Mesodermal cell (in vitro differentiated cells): ENCODE measurements at regions not wholly inside any gene's neighbourhood (a gene's known extent, or its start where the extent isn't known, plus 50 kb on each side); places are given as distances from the start of the nearest gene placed in this dataset.

Source experiments
- H3K27ac ChIP-seq: 2 replicates; pipeline ENCODE4 v1.7.0; 2013; ENCODE audit warnings: mild to moderate bottlenecking, low read depth, low read length, moderate library complexity; ENCODE audit not compliant: severe bottlenecking
- H3K36me3 ChIP-seq: 2 replicates; pipeline ENCODE4 v1.7.1; 2013; ENCODE audit warnings: mild to moderate bottlenecking, low read length, moderate library complexity; ENCODE audit not compliant: control insufficient read depth, insufficient read depth
- H3K4me1 ChIP-seq: one replicate; pipeline ENCODE4 v1.7.1; 2013; ENCODE audit warnings: mild to moderate bottlenecking, low read length; ENCODE audit not compliant: insufficient read depth, control insufficient read depth, poor library complexity, severe bottlenecking
- H3K4me3 ChIP-seq: 2 replicates; pipeline ENCODE4 v1.7.0; 2013; ENCODE audit warnings: low read length, control low read depth, mild to moderate bottlenecking; ENCODE audit not compliant: insufficient read depth, poor library complexity, severe bottlenecking; ENCODE audit errors: extremely low read depth
- H3K9me3 ChIP-seq: 2 replicates; pipeline ENCODE4 v1.7.1; 2013; ENCODE audit warnings: mild to moderate bottlenecking, low read length, moderate library complexity; ENCODE audit not compliant: control insufficient read depth
- WGBS, 2 experiments: methylation state at CpG; one replicate each; pipeline ENCODE4 v1.1.5; 2013; ENCODE audit warnings: missing lambda C conversion rate in 2 of 2; ENCODE audit not compliant: insufficient coverage in 2 of 2; 5-methylcytosine and 5-hydroxymethylcytosine counted together

DNA sequence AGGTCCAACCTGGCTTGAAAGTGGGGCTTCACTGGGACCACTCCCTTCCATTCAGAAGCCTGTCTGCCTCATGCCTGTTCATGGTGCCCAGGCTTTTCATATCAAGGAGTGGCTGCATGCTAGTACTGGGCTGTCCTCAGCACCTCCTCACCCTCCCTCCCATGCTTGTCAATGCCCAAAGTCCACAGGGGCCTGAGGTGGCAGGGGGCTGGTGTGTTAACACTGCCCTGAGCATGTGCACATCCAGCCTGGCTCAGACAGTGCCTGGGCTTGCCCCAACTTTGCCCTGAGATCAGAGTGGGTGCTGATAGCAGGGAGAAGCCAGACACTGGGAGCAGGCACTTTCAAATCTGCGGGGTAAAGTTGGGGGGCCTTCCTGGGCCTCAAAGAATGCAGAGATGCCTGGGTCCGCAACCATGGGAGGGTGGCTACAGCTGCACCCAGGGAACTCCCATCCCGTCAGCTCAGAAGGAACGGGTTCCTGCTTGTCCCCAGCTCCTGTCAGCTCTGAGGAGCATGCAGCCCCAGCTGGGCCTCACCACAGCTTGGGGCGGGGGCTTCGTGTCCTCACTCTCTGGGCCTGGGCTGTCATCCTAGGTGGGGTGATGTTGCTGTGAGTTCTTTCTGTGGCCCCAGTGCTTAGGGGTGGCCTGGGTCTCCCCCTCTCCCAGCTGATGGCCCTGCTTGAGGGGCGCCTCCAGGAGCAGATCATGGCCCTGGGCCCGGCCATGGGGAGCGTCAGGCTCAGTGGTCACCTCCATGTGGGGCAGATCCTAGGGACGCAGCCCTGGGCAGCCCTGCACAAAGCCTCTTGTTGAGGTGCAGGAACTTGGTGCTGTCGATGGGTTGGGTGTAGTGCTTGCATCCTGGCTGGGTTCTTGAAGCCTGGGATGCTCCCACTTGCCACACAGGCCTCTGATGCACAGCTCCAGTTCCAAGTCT is 830.6 kb upstream of the SLITRK5 start:
- no peak overlapping the region for H3K4me3 ChIP-seq
- H3K36me3 ChIP-seq = no peaks in the 10 kb centered on the region
- H3K9me3 ChIP-seq = peaks cover 14% of the 10 kb centered on the region
- no peak overlapping the region for H3K27ac ChIP-seq
- 91 to 98% methylated on average over 5 to 8 of the region's 11 CpGs for WGBS, 2 experiments
- peaks cover 6% of the 10 kb centered on the region for H3K4me1 ChIP-seq

DNA sequence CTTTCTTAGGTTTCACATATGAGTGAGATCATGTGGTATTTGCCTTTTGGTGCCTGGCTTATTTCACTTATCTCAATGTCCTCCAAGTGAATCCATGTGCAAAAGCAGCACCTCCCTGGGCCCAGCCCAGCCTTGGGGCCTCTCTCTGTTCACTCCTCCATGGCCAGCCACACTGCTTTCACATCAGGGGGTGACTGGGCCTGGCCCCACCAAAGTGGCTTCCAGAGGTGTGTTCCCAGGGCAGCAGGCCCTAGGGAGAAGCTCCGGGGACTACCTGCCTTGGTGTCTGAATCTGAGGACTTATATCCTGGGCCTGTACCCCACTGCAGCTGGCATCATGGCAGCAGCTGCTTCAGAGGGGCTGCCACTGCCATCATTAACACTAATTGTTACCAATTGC is 829.9 kb upstream of the SLITRK5 start:
- no peaks in the 10 kb centered on the region for H3K36me3 ChIP-seq
- 86 to 100% methylated on average over 1 of the region's 1 CpG for WGBS, 2 experiments
- no peak overlapping the region for H3K4me3 ChIP-seq
- peaks cover 6% of the 10 kb centered on the region for H3K9me3 ChIP-seq
- H3K27ac ChIP-seq = no peak overlapping the region
- H3K4me1 ChIP-seq = peaks cover 8% of the 10 kb centered on the region

DNA sequence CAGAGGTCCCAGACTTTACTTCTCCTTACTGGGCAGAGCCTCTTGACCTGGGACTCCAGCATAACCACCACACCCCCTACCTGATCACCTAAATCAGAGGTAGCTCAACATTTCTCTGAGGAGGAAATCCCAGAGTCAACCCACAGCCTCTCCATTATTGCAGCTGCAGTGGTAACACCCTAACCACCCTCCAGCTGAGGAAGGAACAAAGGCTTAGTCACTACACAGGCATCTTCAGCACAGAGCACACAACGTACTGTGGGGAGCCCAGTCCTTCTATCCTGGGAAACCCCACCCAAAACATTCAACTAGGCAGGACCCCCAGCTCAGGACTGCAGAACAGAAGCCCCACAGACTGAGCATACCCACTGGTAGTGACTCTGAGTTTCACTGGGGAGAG is 824.7 kb upstream of the SLITRK5 start:
- H3K4me1 ChIP-seq = peaks cover 5% of the 10 kb centered on the region
- 86% methylated on average over 1 of the region's 1 CpG; no CpG with 5 or more reads in 1 of the 2 experiments for WGBS, 2 experiments
- no peaks in the 10 kb centered on the region for H3K9me3 ChIP-seq
- no peak overlapping the region for H3K27ac ChIP-seq
- H3K36me3 ChIP-seq = no peaks in the 10 kb centered on the region
- no peak overlapping the region for H3K4me3 ChIP-seq

DNA sequence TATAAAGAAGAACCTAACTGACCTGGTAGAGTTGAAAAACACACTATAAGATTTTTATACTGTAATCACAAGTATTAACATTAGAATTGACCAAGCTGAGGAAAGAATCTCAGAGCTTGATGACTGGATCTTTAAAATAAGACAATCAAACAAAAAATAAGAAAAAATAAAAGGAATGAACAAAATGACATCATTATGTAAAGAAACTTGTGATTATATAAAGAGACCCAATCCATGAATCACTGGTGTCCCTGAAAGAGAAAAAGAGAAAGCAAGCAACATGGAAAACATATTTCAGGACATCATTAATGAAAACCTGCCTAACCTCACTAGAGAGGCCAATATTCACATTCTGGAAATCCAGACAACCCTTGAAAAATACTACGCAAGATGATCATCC is 822.5 kb upstream of the SLITRK5 start:
- Histone ChIP-seq H3K36me3 (no peaks in the 10 kb centered on the region), H3K9me3 (no peaks in the 10 kb centered on the region), H3K4me3 (no peak overlapping the region), H3K4me1 (peaks cover 5% of the 10 kb centered on the region), H3K27ac (no peak overlapping the region)
- WGBS, 2 experiments = no CpG with 5 or more reads among the region's 1 CpG

DNA sequence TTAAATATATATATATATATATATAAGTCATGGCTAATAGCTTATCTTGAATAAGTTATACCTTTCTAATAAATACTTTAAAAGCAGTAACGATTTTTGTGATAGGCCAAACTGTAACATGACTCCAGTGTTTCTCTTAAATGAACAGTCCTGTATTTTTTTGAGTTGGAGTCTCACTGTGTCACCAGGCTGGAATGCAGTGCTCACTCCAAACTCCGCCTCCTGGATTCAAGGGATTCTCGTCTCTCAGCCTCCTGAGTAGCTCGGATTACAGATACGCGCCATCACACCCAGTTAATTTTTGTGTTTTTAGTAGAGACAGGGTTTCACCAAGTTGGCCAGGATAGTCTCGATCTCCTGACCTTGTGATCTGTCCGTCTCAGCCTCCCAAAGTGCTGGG is 814.2 kb upstream of the SLITRK5 start:
- 86 to 88% methylated on average over 5 to 7 of the region's 8 CpGs for WGBS, 2 experiments
- H3K27ac ChIP-seq = no peak overlapping the region
- no peaks in the 10 kb centered on the region for H3K4me1 ChIP-seq
- H3K4me3 ChIP-seq = no peak overlapping the region
- no peaks in the 10 kb centered on the region for H3K36me3 ChIP-seq
- no peaks in the 10 kb centered on the region for H3K9me3 ChIP-seq

DNA sequence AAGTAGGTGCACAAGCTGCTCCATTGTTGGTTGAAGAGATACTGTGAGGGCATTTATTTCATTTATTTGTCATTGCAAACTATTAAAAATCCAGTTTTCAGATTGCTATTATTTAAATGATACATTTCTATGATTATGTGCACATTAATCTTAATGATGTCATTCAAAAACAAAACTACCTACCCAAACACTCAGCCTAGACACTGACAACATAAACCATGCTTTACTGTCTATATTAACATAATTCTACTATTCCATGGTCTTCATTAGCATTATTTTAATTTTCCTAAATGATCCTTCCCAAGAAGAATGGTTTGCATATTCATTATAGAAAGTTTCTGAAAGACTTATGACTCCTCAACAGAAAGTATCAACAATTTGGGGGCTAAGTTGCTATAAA is 813.0 kb upstream of the SLITRK5 start:
- H3K4me1 ChIP-seq = no peaks in the 10 kb centered on the region
- no peak overlapping the region for H3K4me3 ChIP-seq
- no peaks in the 10 kb centered on the region for H3K36me3 ChIP-seq
- H3K9me3 ChIP-seq = no peaks in the 10 kb centered on the region
- H3K27ac ChIP-seq = no peak overlapping the region

DNA sequence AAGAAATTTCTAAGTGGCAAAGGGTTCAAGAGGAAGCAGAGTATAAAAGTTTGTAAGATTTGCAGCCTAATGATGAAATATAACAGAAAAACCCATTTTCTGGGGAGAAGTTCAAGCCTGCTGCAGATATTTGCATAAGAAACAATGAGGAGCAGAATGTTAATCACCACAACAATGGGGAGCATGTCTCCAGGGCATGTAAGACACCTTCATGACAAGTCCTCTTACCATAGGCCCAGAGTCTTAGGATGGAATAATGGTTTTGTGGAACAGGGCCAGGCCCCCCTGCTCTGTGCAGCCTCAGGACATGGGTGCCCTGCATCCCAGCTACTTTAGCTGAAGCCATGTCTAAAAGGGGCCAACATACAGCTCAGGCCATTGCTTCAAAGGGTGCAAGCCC is 809.0 kb upstream of the SLITRK5 start:
- H3K9me3 ChIP-seq = no peaks in the 10 kb centered on the region
- H3K4me3 ChIP-seq = no peak overlapping the region

DNA sequence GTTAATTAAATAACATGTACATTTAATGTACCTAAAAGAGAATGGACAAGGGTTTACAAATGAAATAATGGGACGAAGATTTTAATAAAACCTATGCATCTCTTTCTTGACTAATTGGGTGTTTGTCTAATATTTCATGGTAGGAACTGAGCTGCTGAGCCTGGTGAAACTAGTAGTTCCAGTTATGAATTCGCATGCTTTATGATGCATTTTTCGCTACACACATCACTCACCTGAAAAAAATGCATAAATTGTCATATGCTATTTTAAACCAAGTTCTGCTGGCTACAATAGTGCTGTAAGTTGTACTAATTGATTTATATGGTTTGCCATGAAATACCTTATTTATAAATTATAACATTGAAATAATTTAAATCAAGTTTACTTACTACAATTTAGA is 806.8 kb upstream of the SLITRK5 start:
- Histone ChIP-seq H3K4me1 (no peaks in the 10 kb centered on the region), H3K27ac (no peak overlapping the region), H3K36me3 (no peaks in the 10 kb centered on the region), H3K4me3 (no peak overlapping the region), H3K9me3 (no peaks in the 10 kb centered on the region)
- 100% methylated on average over 1 of the region's 3 CpGs; no CpG with 5 or more reads in 1 of the 2 experiments for WGBS, 2 experiments

More for the DNA sequence above, 809.0 kb upstream of the SLITRK5 start:
- Histone ChIP-seq H3K36me3 (no peaks in the 10 kb centered on the region), H3K4me1 (no peaks in the 10 kb centered on the region), H3K27ac (no peak overlapping the region)

DNA sequence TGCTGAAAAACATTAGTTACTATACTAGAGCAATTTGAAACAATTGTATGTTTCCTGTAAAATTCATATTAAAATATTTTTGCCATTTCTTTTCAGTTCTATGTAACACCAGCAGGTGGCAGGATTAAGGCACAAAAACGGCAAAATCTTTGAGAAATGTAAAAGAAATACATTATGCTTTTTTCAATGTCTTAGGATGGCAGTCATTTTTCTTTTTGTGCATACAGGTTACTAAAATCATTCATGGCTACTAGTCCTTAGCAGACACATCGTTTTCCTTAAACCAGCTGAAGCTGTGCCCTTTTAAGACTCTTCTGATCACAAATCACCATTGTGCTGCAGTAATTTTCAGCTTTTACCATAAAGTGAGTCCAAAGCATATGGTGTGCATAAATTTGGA is 800.7 kb upstream of the SLITRK5 start:
- no peak overlapping the region for H3K4me3 ChIP-seq
- 0% methylated on average over 1 of the region's 2 CpGs; no CpG with 5 or more reads in 1 of the 2 experiments for WGBS, 2 experiments
- H3K4me1 ChIP-seq = no peaks in the 10 kb centered on the region
- no peaks in the 10 kb centered on the region for H3K36me3 ChIP-seq
- H3K27ac ChIP-seq = no peak overlapping the region
- H3K9me3 ChIP-seq = no peaks in the 10 kb centered on the region

DNA sequence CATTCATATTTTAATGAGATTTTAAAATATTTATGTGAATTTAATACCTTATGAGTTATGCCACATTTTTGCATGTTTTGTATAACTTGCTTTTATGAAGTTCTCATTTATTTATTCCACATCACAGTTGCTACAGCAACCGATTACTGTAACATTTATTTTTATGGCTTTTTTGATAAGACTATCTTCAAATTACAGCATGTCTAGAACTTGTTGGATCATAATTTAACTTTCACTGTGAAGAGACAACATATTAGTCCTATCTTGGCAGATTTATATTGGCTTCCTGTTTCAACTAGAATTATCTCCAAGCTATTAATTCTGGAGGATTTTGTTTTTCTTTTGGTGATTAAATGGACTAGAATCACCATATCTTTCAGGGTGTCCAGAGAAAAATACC is 793.7 kb upstream of the SLITRK5 start:
- no peak overlapping the region for H3K27ac ChIP-seq
- no peaks in the 10 kb centered on the region for H3K4me1 ChIP-seq
- WGBS, 2 experiments = no CpG with 5 or more reads among the region's 1 CpG
- no peaks in the 10 kb centered on the region for H3K36me3 ChIP-seq
- H3K4me3 ChIP-seq = no peak overlapping the region
- H3K9me3 ChIP-seq = no peaks in the 10 kb centered on the region

DNA sequence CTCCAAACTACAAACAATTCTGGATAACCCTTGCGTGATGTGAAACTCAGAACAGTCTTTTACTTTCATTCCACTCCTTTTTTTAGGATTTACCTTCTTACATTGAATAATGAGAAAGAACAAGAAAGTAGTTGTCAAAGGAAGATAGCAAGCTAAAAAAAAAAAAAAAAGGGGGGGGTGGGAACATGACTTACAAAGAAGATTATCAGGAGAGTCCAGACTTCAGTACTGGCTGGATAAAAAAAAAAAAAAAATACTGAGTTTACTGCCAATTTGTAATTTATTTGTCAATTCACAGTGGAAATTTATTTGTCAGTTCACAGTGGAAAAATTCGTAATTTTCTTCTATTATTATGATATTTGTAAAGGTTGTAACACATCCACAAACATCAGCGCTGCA is 792.4 kb upstream of the SLITRK5 start:
- Histone ChIP-seq H3K36me3 (no peaks in the 10 kb centered on the region), H3K27ac (no peak overlapping the region), H3K9me3 (no peaks in the 10 kb centered on the region), H3K4me3 (no peak overlapping the region), H3K4me1 (no peaks in the 10 kb centered on the region)
- no CpG with 5 or more reads among the region's 3 CpGs for WGBS, 2 experiments
